ENCODE measurements at regions not wholly inside any gene's neighbourhood (a gene's known extent, or its start where the extent isn't known, plus 50 kb on each side); places are given as distances from the start of the nearest gene placed in this dataset.

DNA sequence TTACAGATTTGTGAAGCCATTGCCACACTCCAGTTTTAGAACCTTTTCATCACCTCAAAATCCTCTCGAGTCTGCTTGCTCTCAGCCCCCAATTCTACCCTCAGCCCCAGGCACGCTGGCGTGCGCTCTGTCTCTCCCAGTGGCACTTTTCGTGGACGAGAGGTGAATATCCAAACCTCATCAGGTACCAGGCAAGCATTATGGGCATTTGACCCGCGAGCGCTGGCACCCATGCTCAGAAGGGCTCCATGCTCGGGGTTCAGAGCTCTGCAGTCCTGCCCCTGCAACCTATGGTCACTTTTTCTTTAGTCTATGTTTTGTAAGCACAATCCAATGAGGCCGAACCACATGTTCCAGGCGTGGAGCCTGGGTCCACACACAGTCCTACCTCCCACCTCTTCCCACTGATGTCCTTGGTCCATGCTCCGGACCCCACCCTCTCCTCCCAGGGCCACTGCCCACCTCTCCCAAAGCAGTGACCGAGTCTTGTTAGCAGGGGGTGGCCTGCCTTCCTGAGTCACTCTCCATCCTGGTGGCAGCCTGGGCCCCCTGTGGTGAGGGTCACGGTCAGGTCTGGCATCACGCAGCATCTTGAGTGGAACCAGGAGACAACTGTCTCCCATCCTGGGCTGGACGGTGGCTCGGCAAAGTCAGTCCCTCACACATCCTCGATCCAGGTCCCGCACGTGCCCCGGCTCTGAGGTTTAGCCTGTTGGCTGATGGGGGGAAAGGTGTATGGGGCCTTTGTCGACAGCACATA lies 256.9 kb downstream of the NDUFA10 start:
- H3K27ac ChIP-seq (ENCODE audit: low read depth, low read length) = no peak overlapping the region
- no peak overlapping the region for H3K4me3 ChIP-seq (ENCODE audit: low read length)
- peaks cover 0 to 12% (median 0%) of the 10 kb centered on the region in 3 experiments for H3K9me3 ChIP-seq (ENCODE audit: control insufficient read depth in 2 of 3, low read length in 3 of 3)
- no peaks in the 10 kb centered on the region for H3K36me3 ChIP-seq (ENCODE audit: control insufficient read depth in 2 of 3, insufficient read depth in 3 of 3, low read length in 3 of 3)
- Mint-ChIP-seq H3K27ac (peak overlapping the region in 1 of 9 donors; percentile 52), H3K36me3 (no peaks in the 10 kb centered on the region), H3K9me3 (peaks cover 0 to 14% (median 7%) of the 10 kb centered on the region in 11 donors), H3K4me3 (no peak overlapping the region), H3K27me3 (peaks cover 0 to 3% (median 0%) of the 10 kb centered on the region in 5 donors), H3K4me1 (no peaks in the 10 kb centered on the region)
- no peaks in the 10 kb centered on the region for H3K27me3 ChIP-seq (ENCODE audit: control insufficient read depth in 2 of 2, insufficient read depth in 2 of 2, low read length in 2 of 2)
- POLR2A ChIA-PET = no interaction called here
- CTCF ChIA-PET = no interaction called here
- DNase-seq = no peak
- ATAC-seq = no peak
- intact Hi-C loops (cut with micrococcal nuclease) = no loop called here
- H3K4me1 ChIP-seq (ENCODE audit: control insufficient read depth in 2 of 2, insufficient read depth in 2 of 2, low read length in 2 of 2) = no peaks in the 10 kb centered on the region

DNA sequence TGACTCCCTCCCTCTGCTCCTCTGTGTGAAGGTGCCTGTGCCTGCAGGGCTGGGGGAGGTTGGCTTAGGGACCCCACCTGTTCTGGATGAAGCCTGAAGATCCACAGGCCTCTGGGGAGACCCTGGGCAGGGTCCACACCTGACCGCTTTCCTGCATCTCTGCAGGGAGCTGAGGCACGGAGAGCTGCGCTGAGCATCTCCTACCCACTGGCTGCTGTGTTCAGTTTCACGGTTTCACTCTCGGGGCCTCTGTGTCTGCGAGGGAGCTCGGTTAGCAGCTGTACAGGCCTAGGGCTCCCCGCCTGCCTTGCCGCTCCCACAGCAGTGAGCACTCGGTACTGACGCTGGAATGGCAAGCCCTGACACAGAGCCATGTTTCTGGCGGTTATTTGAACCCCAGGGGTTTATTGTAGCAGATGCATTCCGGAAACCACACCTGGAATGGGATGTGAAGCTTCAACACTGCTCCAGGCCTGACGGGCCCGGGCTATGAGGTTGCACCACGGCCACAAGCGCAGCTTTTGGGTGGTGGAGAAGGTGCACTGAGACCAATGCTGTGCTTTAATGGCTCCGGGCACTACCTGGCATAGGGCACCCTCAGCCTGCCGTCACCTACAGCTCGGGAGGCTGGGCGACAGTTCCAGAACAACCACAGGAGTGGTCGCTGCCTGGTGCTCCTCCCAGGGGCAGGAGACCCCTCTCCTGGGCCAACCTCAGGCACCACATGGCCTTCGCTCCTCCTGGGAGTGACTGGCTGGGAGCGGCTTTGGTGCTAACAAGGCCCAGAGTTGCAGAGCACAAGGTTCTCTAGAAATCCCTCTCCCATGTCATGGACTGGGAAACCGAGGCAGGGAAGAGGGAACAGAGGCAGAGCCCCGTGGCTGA lies 257.9 kb downstream of the NDUFA10 start:
- POLR2A ChIA-PET = no interaction called here
- H3K27me3 ChIP-seq (ENCODE audit: control insufficient read depth in 2 of 2, insufficient read depth in 2 of 2, low read length in 2 of 2) = no peaks in the 10 kb centered on the region
- Mint-ChIP-seq H3K4me3 (no peak overlapping the region), H3K36me3 (no peaks in the 10 kb centered on the region), H3K9me3 (peaks cover 0 to 9% (median 6%) of the 10 kb centered on the region in 11 donors), H3K27me3 (peaks cover 0 to 3% (median 0%) of the 10 kb centered on the region in 5 donors), H3K4me1 (no peaks in the 10 kb centered on the region), H3K27ac (no peak overlapping the region)
- H3K9me3 ChIP-seq (ENCODE audit: control insufficient read depth in 2 of 3, low read length in 3 of 3) = peaks cover 0 to 8% (median 0%) of the 10 kb centered on the region in 3 experiments
- ATAC-seq (no peak), DNase-seq (no peak)
- no peak overlapping the region for H3K27ac ChIP-seq (ENCODE audit: low read depth, low read length)
- CTCF ChIA-PET = interaction anchor here (0.5 to 0.6 kb wide), 2 partner anchors 32 to 1409 kb away, joined by 3 to 4 read pairs; no protein-coding TSS in a partner anchor
- H3K4me1 ChIP-seq (ENCODE audit: control insufficient read depth in 2 of 2, insufficient read depth in 2 of 2, low read length in 2 of 2) = no peaks in the 10 kb centered on the region
- intact Hi-C loops (cut with micrococcal nuclease) = no loop called here
- no peak overlapping the region for H3K4me3 ChIP-seq (ENCODE audit: low read length)
- no peaks in the 10 kb centered on the region for H3K36me3 ChIP-seq (ENCODE audit: control insufficient read depth in 2 of 3, insufficient read depth in 3 of 3, low read length in 3 of 3)

GRCh38 chr2:239765911-239766310 lies 259.2 kb downstream of the NDUFA10 start:
- ATAC-seq = no peak
- POLR2A ChIA-PET = no interaction called here
- no peaks in the 10 kb centered on the region for H3K36me3 ChIP-seq (ENCODE audit: control insufficient read depth in 2 of 3, insufficient read depth in 3 of 3, low read length in 3 of 3)
- Mint-ChIP-seq H3K27me3 (no peaks in the 10 kb centered on the region), H3K9me3 (peaks cover 0 to 6% (median 0%) of the 10 kb centered on the region in 11 donors), H3K36me3 (no peaks in the 10 kb centered on the region), H3K4me3 (no peak overlapping the region), H3K4me1 (no peaks in the 10 kb centered on the region), H3K27ac (no peak overlapping the region)
- H3K27me3 ChIP-seq (ENCODE audit: control insufficient read depth in 2 of 2, insufficient read depth in 2 of 2, low read length in 2 of 2) = no peaks in the 10 kb centered on the region
- H3K27ac ChIP-seq (ENCODE audit: low read depth, low read length) = no peak overlapping the region
- CTCF ChIA-PET = no interaction called here
- H3K4me3 ChIP-seq (ENCODE audit: low read length) = no peak overlapping the region
- no peak for DNase-seq
- no peaks in the 10 kb centered on the region for H3K4me1 ChIP-seq (ENCODE audit: control insufficient read depth in 2 of 2, insufficient read depth in 2 of 2, low read length in 2 of 2)
- H3K9me3 ChIP-seq (ENCODE audit: control insufficient read depth in 2 of 3, low read length in 3 of 3) = no peaks in the 10 kb centered on the region
- intact Hi-C loops (cut with micrococcal nuclease) = no loop called here

- H3K4me3 Mint-ChIP-seq = no peak overlapping the region
- POLR2A ChIA-PET = interaction anchor here (0.5 kb wide), 1 partner anchor 318 kb away, joined by 3 read pairs; no protein-coding TSS in a partner anchor
- no peaks in the 10 kb centered on the region for H3K36me3 ChIP-seq (ENCODE audit: control insufficient read depth in 2 of 3, insufficient read depth in 3 of 3, low read length in 3 of 3)
- no peak overlapping the region for H3K27ac Mint-ChIP-seq
- CTCF ChIA-PET = no interaction called here
- no peak for DNase-seq
- H3K27me3 Mint-ChIP-seq = no peaks in the 10 kb centered on the region
- no peak overlapping the region for H3K4me3 ChIP-seq (ENCODE audit: low read length)
- intact Hi-C loops (cut with micrococcal nuclease) = no loop called here
- H3K36me3 Mint-ChIP-seq = no peaks in the 10 kb centered on the region
- H3K9me3 ChIP-seq (ENCODE audit: control insufficient read depth in 2 of 3, low read length in 3 of 3) = no peaks in the 10 kb centered on the region
- no peaks in the 10 kb centered on the region for H3K4me1 ChIP-seq (ENCODE audit: control insufficient read depth in 2 of 2, insufficient read depth in 2 of 2, low read length in 2 of 2)
- no peaks in the 10 kb centered on the region for H3K27me3 ChIP-seq (ENCODE audit: control insufficient read depth in 2 of 2, insufficient read depth in 2 of 2, low read length in 2 of 2)
- peaks cover 0 to 8% (median 0%) of the 10 kb centered on the region in 11 donors for H3K9me3 Mint-ChIP-seq
- no peak overlapping the region for H3K27ac ChIP-seq (ENCODE audit: low read depth, low read length)
- ATAC-seq = no peak
- no peaks in the 10 kb centered on the region for H3K4me1 Mint-ChIP-seq
These were observed 259.9 kb downstream of the NDUFA10 start for GRCh38 chr2:239765076-239765845.

GRCh38 chr2:239763433-239764097 lies 261.6 kb downstream of the NDUFA10 start:
- Histone ChIP-seq H3K36me3 (ENCODE audit: control insufficient read depth in 2 of 3, insufficient read depth in 3 of 3, low read length in 3 of 3) (no peaks in the 10 kb centered on the region), H3K4me3 (ENCODE audit: low read length) (no peak overlapping the region), H3K4me1 (ENCODE audit: control insufficient read depth in 2 of 2, insufficient read depth in 2 of 2, low read length in 2 of 2) (no peaks in the 10 kb centered on the region), H3K27ac (ENCODE audit: low read depth, low read length) (no peak overlapping the region), H3K27me3 (ENCODE audit: control insufficient read depth in 2 of 2, insufficient read depth in 2 of 2, low read length in 2 of 2) (no peaks in the 10 kb centered on the region), H3K9me3 (ENCODE audit: control insufficient read depth in 2 of 3, low read length in 3 of 3) (no peaks in the 10 kb centered on the region)
- no peak for ATAC-seq
- no peaks in the 10 kb centered on the region for H3K27me3 Mint-ChIP-seq
- intact Hi-C loops (cut with micrococcal nuclease) = no loop called here
- ChIA-PET POLR2A (no interaction called here), CTCF (no interaction called here)
- DNase-seq = no peak
- no peaks in the 10 kb centered on the region for H3K36me3 Mint-ChIP-seq
- no peak overlapping the region for H3K27ac Mint-ChIP-seq
- H3K4me3 Mint-ChIP-seq = no peak overlapping the region
- peaks cover 0 to 11% (median 0%) of the 10 kb centered on the region in 11 donors for H3K9me3 Mint-ChIP-seq
- no peaks in the 10 kb centered on the region for H3K4me1 Mint-ChIP-seq

DNA sequence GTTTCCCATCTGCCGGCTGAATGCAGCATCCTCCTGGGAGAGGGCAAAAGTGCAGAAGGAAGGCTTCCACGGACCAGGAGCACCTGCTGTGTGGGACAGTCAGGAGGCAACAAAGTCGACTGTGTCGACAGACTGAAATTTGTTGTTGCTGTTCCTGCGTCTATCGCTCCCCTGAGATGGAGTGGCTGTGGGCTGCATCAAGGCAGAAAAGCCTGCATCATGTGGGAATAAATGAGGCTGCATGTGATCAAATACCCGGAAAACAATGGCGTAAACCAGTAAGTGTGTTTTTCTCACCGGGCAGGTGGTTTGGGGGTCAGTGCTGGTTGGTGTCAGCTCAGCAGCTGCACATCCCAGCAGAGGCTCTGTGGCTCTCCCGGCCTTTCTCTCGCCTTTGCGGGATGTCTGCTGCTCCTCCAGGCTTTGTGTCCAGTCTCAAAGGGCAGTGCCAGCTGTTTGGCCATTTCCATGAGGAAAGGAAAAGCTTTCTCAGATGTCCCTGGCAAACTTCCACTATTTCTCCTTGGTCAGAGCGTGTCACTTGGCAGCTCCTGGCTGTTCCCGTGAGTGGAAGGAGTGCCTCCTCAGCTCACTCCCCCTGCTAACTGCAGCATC lies 262.4 kb downstream of the NDUFA10 start:
- no peak for ATAC-seq
- Histone ChIP-seq H3K4me1 (ENCODE audit: control insufficient read depth in 2 of 2, insufficient read depth in 2 of 2, low read length in 2 of 2) (no peaks in the 10 kb centered on the region), H3K36me3 (ENCODE audit: control insufficient read depth in 2 of 3, insufficient read depth in 3 of 3, low read length in 3 of 3) (no peaks in the 10 kb centered on the region), H3K27ac (ENCODE audit: low read depth, low read length) (no peak overlapping the region), H3K27me3 (ENCODE audit: control insufficient read depth in 2 of 2, insufficient read depth in 2 of 2, low read length in 2 of 2) (no peaks in the 10 kb centered on the region), H3K9me3 (ENCODE audit: control insufficient read depth in 2 of 3, low read length in 3 of 3) (no peaks in the 10 kb centered on the region), H3K4me3 (ENCODE audit: low read length) (no peak overlapping the region)
- ChIA-PET POLR2A (no interaction called here), CTCF (no interaction called here)
- Mint-ChIP-seq H3K27ac (no peak overlapping the region), H3K4me1 (peaks cover 0 to 5% (median 0%) of the 10 kb centered on the region in 7 donors), H3K9me3 (peaks cover 0 to 11% (median 0%) of the 10 kb centered on the region in 11 donors), H3K4me3 (no peak overlapping the region), H3K27me3 (no peaks in the 10 kb centered on the region), H3K36me3 (no peaks in the 10 kb centered on the region)
- no peak for DNase-seq
- intact Hi-C loops (cut with micrococcal nuclease) = no loop called here
